ENCODE measurements at regions not wholly inside any gene's neighbourhood (a gene's known extent, or its start where the extent isn't known, plus 50 kb on each side); places are given as distances from the start of the nearest gene placed in this dataset.
"Not testable (repeated sequence)": the region's sequence is repeated elsewhere in the genome, so short reads cannot be mapped to it uniquely, and the experiment has no call there.

DNA sequence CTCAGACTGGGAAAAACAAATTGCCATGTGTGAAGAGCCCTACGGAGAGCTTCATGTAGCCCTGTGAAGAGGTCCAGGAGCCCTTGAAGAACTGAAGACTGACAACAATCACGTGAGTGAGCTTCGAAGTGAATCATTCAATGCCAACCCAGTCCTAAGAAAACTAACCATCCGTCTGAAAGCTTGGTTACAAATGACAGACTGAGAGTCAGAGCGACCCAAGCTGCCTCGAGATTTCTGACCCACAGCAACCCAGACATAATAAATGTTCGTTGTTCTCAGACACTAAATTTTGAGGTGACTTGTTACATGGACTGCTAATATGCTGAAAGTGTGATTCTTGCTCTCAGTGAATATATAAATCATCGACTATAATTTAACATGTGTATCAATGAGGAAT, 987.2 kb upstream of the ROBO1 start:
- no peaks in the 10 kb centered on the region for H3K27me3 ChIP-seq
- DNase-seq: no peak
- H3K4me3 ChIP-seq (ENCODE audit: low read depth, low read length): no peak overlapping the region
- no peaks in the 10 kb centered on the region for H3K4me1 ChIP-seq
- H3K9me3 ChIP-seq: no peaks in the 10 kb centered on the region
- TF ChIP-seq, protein P1, sequence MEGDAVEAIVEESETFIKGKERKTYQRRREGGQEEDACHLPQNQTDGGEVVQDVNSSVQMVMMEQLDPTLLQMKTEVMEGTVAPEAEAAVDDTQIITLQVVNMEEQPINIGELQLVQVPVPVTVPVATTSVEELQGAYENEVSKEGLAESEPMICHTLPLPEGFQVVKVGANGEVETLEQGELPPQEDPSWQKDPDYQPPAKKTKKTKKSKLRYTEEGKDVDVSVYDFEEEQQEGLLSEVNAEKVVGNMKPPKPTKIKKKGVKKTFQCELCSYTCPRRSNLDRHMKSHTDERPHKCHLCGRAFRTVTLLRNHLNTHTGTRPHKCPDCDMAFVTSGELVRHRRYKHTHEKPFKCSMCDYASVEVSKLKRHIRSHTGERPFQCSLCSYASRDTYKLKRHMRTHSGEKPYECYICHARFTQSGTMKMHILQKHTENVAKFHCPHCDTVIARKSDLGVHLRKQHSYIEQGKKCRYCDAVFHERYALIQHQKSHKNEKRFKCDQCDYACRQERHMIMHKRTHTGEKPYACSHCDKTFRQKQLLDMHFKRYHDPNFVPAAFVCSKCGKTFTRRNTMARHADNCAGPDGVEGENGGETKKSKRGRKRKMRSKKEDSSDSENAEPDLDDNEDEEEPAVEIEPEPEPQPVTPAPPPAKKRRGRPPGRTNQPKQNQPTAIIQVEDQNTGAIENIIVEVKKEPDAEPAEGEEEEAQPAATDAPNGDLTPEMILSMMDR (IDR thresholded peaks at IDR 0.05; ENCODE audit: low read depth, low read length): no peak
- no peaks in the 10 kb centered on the region for H3K36me3 ChIP-seq

DNA sequence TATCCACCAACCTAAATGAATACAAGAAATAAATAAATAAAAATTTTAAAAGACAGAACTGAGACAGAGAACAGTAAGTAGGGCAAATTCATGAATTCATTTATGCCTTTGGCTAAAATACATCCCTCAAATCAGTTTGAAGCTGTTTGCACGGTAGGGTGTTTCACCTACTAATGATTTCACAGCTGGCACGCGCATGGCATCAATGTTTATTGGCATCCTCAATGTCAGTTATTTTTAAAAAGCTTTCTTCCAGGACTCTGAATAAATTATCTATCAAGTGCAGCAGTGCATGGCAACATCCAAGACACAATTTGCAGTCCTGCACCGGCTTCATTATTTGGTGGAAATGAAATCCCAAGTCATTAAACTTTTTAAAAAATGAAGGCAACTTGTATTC, 985.2 kb upstream of the ROBO1 start:
- Histone ChIP-seq H3K36me3 (no peaks in the 10 kb centered on the region), H3K27me3 (no peaks in the 10 kb centered on the region), H3K9me3 (no peaks in the 10 kb centered on the region), H3K4me3 (ENCODE audit: low read depth, low read length) (no peak overlapping the region), H3K4me1 (no peaks in the 10 kb centered on the region)
- TF ChIP-seq, protein P1 (IDR thresholded peaks at IDR 0.05; ENCODE audit: low read depth, low read length): no peak
- DNase-seq: no peak

DNA sequence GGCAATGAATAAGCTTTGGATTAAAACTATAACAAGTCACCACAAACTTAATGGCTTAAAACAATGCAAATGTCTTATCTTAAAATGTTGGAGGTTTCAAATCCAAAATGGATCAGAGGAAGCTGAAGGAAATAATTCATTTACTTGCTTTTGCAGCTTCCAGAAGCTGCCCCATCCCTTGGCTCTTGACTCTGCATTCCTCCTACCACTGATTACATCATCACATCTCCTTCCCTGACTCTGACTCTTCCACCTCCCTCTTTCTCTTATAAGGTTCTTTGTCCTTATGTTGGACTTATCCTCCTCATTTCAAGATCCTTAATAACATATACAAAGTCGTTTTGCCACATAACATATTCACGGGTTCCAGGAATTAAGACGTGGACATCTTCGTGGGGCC, 982.8 kb upstream of the ROBO1 start:
- H3K27me3 ChIP-seq: no peaks in the 10 kb centered on the region
- no peak for DNase-seq
- no peak overlapping the region for H3K4me3 ChIP-seq (ENCODE audit: low read depth, low read length)
- TF ChIP-seq, protein P1 (IDR thresholded peaks at IDR 0.05; ENCODE audit: low read depth, low read length): no peak
- H3K4me1 ChIP-seq: no peaks in the 10 kb centered on the region
- H3K9me3 ChIP-seq: no peaks in the 10 kb centered on the region
- H3K36me3 ChIP-seq: no peaks in the 10 kb centered on the region

DNA sequence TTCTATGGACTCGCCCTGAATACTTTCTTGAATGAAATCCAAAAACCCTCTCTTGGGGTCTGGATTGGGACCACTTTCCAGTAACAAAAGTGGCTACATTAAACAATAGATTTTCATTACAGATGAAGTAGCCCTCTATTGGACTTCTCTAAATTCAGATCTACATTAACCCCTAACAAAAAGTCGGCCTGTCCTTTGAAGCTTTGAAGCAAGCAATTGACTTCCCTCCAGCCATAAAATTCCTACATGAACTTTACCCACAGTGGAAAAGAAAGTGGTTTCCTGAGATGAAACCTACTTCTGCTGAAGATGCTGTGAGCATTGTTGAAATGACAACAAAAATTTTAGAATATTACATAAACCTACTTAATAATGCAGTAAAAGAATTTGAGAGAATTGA, 967.1 kb upstream of the ROBO1 start:
- TF ChIP-seq, protein P1 (IDR thresholded peaks at IDR 0.05; ENCODE audit: low read depth, low read length): no peak
- DNase-seq: no peak
- no peaks in the 10 kb centered on the region for H3K27me3 ChIP-seq
- peaks cover 6% of the 10 kb centered on the region for H3K4me1 ChIP-seq
- H3K9me3 ChIP-seq: no peaks in the 10 kb centered on the region
- H3K4me3 ChIP-seq (ENCODE audit: low read depth, low read length): no peak overlapping the region
- no peaks in the 10 kb centered on the region for H3K36me3 ChIP-seq

DNA sequence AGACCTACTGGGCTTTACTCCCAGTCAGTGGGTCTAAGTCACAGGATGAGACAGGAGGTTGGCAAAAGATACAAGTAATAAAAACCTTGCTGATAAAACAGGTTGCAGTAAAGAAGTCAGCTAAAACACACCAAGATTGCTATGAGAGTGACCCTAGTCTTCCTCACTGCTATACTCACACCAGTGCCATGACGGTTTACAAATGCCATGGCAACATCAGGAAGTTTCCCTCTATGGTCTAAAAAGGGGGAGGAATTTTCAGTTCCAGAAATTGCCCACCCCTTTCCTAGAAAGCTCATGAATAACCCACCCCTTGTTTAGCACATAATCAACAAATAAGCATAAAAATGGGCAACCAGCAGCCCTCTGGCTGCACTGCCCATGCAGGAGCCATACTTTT, 966.7 kb upstream of the ROBO1 start:
- TF ChIP-seq, protein P1 (IDR thresholded peaks at IDR 0.05; ENCODE audit: low read depth, low read length): no peak
- Histone ChIP-seq H3K4me3 (ENCODE audit: low read depth, low read length) (no peak overlapping the region), H3K36me3 (no peaks in the 10 kb centered on the region), H3K9me3 (no peaks in the 10 kb centered on the region), H3K4me1 (peaks cover 6% of the 10 kb centered on the region), H3K27me3 (no peaks in the 10 kb centered on the region)
- no peak for DNase-seq

DNA sequence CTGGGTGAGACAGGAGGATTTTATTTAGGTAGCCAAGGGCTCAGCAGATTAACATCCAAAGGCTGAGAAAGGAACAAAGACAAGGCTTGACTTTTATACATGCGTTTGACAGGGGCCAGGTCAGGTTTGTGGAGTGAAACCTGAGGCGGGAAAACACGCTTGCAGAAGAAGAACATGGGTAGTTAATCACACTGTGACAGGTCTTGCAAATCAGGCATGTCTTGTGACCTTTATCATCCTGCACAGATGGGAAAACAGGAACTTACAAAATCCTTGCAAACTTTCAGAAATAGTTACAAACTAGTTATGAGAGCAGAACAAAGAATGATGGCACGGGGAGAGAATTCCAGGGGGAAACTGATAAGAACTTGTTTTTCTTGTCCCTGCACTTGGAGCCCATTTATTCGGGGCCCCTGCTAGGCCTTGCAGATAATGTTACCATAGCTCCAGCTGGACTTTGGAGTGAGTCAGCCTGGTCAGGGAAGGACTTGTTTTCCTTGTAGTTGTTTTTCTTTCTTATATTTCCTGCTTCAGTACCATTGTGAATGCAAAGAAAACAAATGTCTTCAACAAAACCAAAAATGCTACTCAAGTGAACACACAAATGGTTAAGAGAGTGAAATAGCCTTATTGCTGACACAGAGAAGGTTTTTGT, 965.9 kb upstream of the ROBO1 start:
- Histone ChIP-seq H3K4me3 (ENCODE audit: low read depth, low read length) (no peak overlapping the region), H3K4me1 (peaks cover 6% of the 10 kb centered on the region), H3K9me3 (no peaks in the 10 kb centered on the region), H3K36me3 (no peaks in the 10 kb centered on the region), H3K27me3 (no peaks in the 10 kb centered on the region)
- TF ChIP-seq, protein P1 (IDR thresholded peaks at IDR 0.05; ENCODE audit: low read depth, low read length): no peak
- no peak for DNase-seq

DNA sequence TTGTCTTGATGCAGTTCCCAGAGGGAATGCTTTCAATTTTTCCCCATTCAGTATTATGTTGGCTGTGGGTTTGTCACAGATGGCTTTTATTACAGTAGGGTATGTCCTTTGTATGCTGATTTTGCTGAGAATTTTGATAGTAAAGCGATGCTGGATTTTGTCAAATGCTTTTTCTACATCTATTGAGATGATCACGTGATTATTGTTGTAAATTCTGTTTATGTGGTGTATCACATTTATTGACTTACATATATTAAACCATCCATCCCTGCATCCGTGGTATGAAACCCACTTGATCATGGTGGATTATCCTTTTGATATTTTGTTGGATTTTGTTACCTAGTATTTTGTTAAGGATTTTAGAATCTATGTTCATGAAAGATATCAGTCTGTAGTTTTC, 959.8 kb upstream of the ROBO1 start:
- not testable (repeated sequence) for H3K27me3 ChIP-seq; H3K4me1 ChIP-seq; H3K36me3 ChIP-seq; DNase-seq; H3K9me3 ChIP-seq; H3K4me3 ChIP-seq (ENCODE audit: low read depth, low read length)

DNA sequence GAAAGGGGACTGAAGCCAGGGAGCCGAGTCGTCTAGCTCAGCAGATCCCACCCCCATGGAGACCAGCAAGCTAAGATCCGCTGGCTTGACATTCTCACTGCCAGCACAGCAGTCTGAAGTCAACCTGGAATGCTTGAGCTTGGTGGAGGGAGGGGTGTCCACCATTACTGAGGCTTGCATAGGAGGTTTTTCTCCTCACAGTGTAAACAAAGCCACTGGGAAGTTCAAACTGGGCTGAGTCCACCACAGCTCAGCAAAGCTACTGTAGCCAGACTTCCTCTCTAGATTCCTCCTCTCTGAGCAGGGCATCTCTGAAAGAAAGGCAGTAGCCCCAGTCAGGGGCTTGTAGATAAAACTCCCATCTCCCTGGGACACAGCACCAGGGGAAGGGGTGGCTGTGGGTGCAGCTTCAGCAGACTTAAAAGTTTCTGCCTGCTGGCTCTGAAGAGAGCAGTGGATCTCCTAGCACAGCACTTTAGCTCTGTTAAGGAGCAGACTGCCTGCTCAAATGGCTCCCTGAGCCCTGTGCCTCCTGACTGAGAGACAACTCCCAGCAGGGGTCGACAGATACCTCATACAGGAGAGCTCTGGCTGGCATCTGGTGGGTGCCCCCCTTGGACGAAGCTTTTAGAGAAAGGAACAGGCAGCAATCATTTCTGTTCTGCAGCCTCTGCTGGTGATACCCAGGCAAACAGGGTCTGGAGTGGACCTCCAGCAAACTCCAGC, 942.0 kb upstream of the ROBO1 start:
- H3K4me3 ChIP-seq (ENCODE audit: low read depth, low read length); H3K27me3 ChIP-seq; H3K36me3 ChIP-seq; H3K9me3 ChIP-seq; H3K4me1 ChIP-seq; DNase-seq: not testable (repeated sequence)

All from BE2C (cell line).